ENCODE measurements at regions not wholly inside any gene's neighbourhood (a gene's known extent, or its start where the extent isn't known, plus 50 kb on each side); places are given as distances from the start of the nearest gene placed in this dataset.

- TF ChIP-seq, protein P1, sequence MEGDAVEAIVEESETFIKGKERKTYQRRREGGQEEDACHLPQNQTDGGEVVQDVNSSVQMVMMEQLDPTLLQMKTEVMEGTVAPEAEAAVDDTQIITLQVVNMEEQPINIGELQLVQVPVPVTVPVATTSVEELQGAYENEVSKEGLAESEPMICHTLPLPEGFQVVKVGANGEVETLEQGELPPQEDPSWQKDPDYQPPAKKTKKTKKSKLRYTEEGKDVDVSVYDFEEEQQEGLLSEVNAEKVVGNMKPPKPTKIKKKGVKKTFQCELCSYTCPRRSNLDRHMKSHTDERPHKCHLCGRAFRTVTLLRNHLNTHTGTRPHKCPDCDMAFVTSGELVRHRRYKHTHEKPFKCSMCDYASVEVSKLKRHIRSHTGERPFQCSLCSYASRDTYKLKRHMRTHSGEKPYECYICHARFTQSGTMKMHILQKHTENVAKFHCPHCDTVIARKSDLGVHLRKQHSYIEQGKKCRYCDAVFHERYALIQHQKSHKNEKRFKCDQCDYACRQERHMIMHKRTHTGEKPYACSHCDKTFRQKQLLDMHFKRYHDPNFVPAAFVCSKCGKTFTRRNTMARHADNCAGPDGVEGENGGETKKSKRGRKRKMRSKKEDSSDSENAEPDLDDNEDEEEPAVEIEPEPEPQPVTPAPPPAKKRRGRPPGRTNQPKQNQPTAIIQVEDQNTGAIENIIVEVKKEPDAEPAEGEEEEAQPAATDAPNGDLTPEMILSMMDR (IDR thresholded peaks at IDR 0.05): no peak
- no peak for TF ChIP-seq POLR2A (IDR thresholded peaks at IDR 0.05)
These were observed 327.3 kb downstream of the COG6 start for GRCh38 chr13:39982745-39983144.
